ENCODE measurements at regions not wholly inside any gene's neighbourhood (a gene's known extent, or its start where the extent isn't known, plus 50 kb on each side); places are given as distances from the start of the nearest gene placed in this dataset.

- peaks cover 4% of the 10 kb centered on the region for H3K36me3 Mint-ChIP-seq (ENCODE audit: low read depth)
- no peak overlapping the region for H3K27ac Mint-ChIP-seq (ENCODE audit: unreplicated experiment)
- TF ChIP-seq, protein P1, sequence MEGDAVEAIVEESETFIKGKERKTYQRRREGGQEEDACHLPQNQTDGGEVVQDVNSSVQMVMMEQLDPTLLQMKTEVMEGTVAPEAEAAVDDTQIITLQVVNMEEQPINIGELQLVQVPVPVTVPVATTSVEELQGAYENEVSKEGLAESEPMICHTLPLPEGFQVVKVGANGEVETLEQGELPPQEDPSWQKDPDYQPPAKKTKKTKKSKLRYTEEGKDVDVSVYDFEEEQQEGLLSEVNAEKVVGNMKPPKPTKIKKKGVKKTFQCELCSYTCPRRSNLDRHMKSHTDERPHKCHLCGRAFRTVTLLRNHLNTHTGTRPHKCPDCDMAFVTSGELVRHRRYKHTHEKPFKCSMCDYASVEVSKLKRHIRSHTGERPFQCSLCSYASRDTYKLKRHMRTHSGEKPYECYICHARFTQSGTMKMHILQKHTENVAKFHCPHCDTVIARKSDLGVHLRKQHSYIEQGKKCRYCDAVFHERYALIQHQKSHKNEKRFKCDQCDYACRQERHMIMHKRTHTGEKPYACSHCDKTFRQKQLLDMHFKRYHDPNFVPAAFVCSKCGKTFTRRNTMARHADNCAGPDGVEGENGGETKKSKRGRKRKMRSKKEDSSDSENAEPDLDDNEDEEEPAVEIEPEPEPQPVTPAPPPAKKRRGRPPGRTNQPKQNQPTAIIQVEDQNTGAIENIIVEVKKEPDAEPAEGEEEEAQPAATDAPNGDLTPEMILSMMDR (IDR thresholded peaks at IDR 0.05) = no peak
- H3K9me3 Mint-ChIP-seq (ENCODE audit: low read depth) = peaks cover 6% of the 10 kb centered on the region
- H3K4me1 Mint-ChIP-seq (ENCODE audit: low read depth) = no peaks in the 10 kb centered on the region
- no peaks in the 10 kb centered on the region for H3K27me3 Mint-ChIP-seq (ENCODE audit: low read depth)
- DNase-seq (ENCODE audit: low spot score) = peak; percentile 47
- no peak overlapping the region for H3K4me3 Mint-ChIP-seq (ENCODE audit: unreplicated experiment)
Measured at GRCh38 chr9:129291041-129291501, 113.0 kb upstream of the IER5L start.

GRCh38 chr9:129290606-129291005 is 112.5 kb upstream of the IER5L start:
- no peaks in the 10 kb centered on the region for H3K4me1 Mint-ChIP-seq (ENCODE audit: low read depth)
- H3K4me3 Mint-ChIP-seq (ENCODE audit: unreplicated experiment) = no peak overlapping the region
- peaks cover 3% of the 10 kb centered on the region for H3K36me3 Mint-ChIP-seq (ENCODE audit: low read depth)
- TF ChIP-seq, protein P1 (IDR thresholded peaks at IDR 0.05) = no peak
- H3K27ac Mint-ChIP-seq (ENCODE audit: unreplicated experiment) = no peak overlapping the region
- H3K9me3 Mint-ChIP-seq (ENCODE audit: low read depth) = peaks cover 3% of the 10 kb centered on the region
- peak; percentile 59 for DNase-seq (ENCODE audit: low spot score)
- no peaks in the 10 kb centered on the region for H3K27me3 Mint-ChIP-seq (ENCODE audit: low read depth)

DNA sequence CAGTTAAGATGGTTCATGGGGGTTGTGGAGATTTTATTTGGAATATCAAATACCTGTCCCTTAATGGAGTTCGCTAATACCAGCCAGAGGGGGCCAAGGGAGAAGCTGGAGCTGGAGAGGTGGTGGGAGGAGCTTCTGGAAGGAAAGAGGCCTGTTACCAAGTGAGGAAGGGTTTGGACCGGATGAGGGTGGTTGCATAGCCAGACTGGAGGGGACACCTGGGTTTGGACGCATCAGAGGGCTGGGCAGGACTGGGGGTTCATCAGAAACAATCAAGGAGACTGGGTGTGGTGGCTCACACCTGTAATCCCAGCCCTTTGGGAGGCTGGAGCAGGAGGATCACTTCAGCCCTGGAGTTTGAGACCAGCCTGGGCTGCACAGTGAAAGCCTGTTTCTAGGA is 111.8 kb upstream of the IER5L start:
- DNase-seq (ENCODE audit: low spot score) = peak; percentile 38
- Mint-ChIP-seq H3K36me3 (ENCODE audit: low read depth) (peaks cover 2% of the 10 kb centered on the region), H3K4me3 (ENCODE audit: unreplicated experiment) (no peak overlapping the region), H3K4me1 (ENCODE audit: low read depth) (no peaks in the 10 kb centered on the region), H3K27me3 (ENCODE audit: low read depth) (no peaks in the 10 kb centered on the region), H3K27ac (ENCODE audit: unreplicated experiment) (no peak overlapping the region), H3K9me3 (ENCODE audit: low read depth) (no peaks in the 10 kb centered on the region)
- TF ChIP-seq, protein P1 (IDR thresholded peaks at IDR 0.05) = no peak

- no peak overlapping the region for H3K4me3 Mint-ChIP-seq (ENCODE audit: unreplicated experiment)
- no peaks in the 10 kb centered on the region for H3K27me3 Mint-ChIP-seq (ENCODE audit: low read depth)
- no peaks in the 10 kb centered on the region for H3K36me3 Mint-ChIP-seq (ENCODE audit: low read depth)
- no peaks in the 10 kb centered on the region for H3K9me3 Mint-ChIP-seq (ENCODE audit: low read depth)
- TF ChIP-seq, protein P1 (IDR thresholded peaks at IDR 0.05) = no peak
- DNase-seq (ENCODE audit: low spot score) = peak; percentile 52
- no peak overlapping the region for H3K27ac Mint-ChIP-seq (ENCODE audit: unreplicated experiment)
- no peaks in the 10 kb centered on the region for H3K4me1 Mint-ChIP-seq (ENCODE audit: low read depth)
Measured at GRCh38 chr9:129289131-129289731, 111.2 kb upstream of the IER5L start.

GRCh38 chr9:129287619-129288305 is 109.7 kb upstream of the IER5L start:
- Mint-ChIP-seq H3K27ac (ENCODE audit: unreplicated experiment) (no peak overlapping the region), H3K4me1 (ENCODE audit: low read depth) (no peaks in the 10 kb centered on the region), H3K4me3 (ENCODE audit: unreplicated experiment) (no peak overlapping the region), H3K9me3 (ENCODE audit: low read depth) (no peaks in the 10 kb centered on the region), H3K36me3 (ENCODE audit: low read depth) (no peaks in the 10 kb centered on the region), H3K27me3 (ENCODE audit: low read depth) (no peaks in the 10 kb centered on the region)
- DNase-seq (ENCODE audit: low spot score) = peak; percentile 81
- TF ChIP-seq, protein P1 (IDR thresholded peaks at IDR 0.05) = no peak

Measured in chondrocyte (in vitro differentiated cells).